ENCODE measurements at regions not wholly inside any gene's neighbourhood (a gene's known extent, or its start where the extent isn't known, plus 50 kb on each side); places are given as distances from the start of the nearest gene placed in this dataset.

- TF ChIP-seq EP300 (conservative IDR thresholded peaks at IDR 0.05; ENCODE audit: poor library complexity, severe bottlenecking) (no peak), MXI1 (conservative IDR thresholded peaks at IDR 0.05; ENCODE audit: poor library complexity, severe bottlenecking) (no peak), CTCF (IDR thresholded peaks at IDR 0.05; ENCODE audit: poor library complexity, severe bottlenecking) (no peak), REST (IDR thresholded peaks at IDR 0.05; ENCODE audit: borderline replicate concordance) (no peak), TAF1 (IDR thresholded peaks at IDR 0.05; ENCODE audit: low read depth) (no peak), RAD21 (conservative IDR thresholded peaks at IDR 0.05) (no peak), EZH2 (IDR thresholded peaks at IDR 0.05; ENCODE audit: borderline replicate concordance, insufficient read depth, low read length, poor library complexity, severe bottlenecking) (no peak), POLR2AphosphoS5 (IDR thresholded peaks at IDR 0.05) (no peak), SMC3 (conservative IDR thresholded peaks at IDR 0.05; ENCODE audit: poor library complexity) (no peak)
Observed at GRCh38 chr10:42422911-42423310, 215.5 kb downstream of the ZNF33B start.

GRCh38 chr10:42421812-42422211, 216.6 kb downstream of the ZNF33B start:
- H3K36me3 ChIP-seq (ENCODE audit: insufficient read depth, low read length), result no peaks in the 10 kb centered on the region
- H3K9me2 ChIP-seq (ENCODE audit: insufficient read depth, low read length), result no peaks in the 10 kb centered on the region
- H3K9me3 ChIP-seq (ENCODE audit: low read length), result peaks cover 2% of the 10 kb centered on the region
- H2AFZ ChIP-seq (ENCODE audit: low read depth, low read length), result no peak overlapping the region
- H3K9ac ChIP-seq (ENCODE audit: low read length), result no peak overlapping the region
- no peaks in the 10 kb centered on the region for H3F3A ChIP-seq (ENCODE audit: insufficient read depth, low read length, poor library complexity, severe bottlenecking)
- no peak for TF ChIP-seq TAF1 (IDR thresholded peaks at IDR 0.05; ENCODE audit: low read depth)
- no peak for TF ChIP-seq SMC3 (conservative IDR thresholded peaks at IDR 0.05; ENCODE audit: poor library complexity)
- TF ChIP-seq MXI1 (conservative IDR thresholded peaks at IDR 0.05; ENCODE audit: poor library complexity, severe bottlenecking), result no peak
- TF ChIP-seq CTCF (IDR thresholded peaks at IDR 0.05; ENCODE audit: poor library complexity, severe bottlenecking), result no peak
- no peak for TF ChIP-seq EP300 (conservative IDR thresholded peaks at IDR 0.05; ENCODE audit: poor library complexity, severe bottlenecking)
- no peak for TF ChIP-seq REST (IDR thresholded peaks at IDR 0.05; ENCODE audit: borderline replicate concordance)
- TF ChIP-seq EZH2 (IDR thresholded peaks at IDR 0.05; ENCODE audit: borderline replicate concordance, insufficient read depth, low read length, poor library complexity, severe bottlenecking), result no peak
- TF ChIP-seq POLR2AphosphoS5 (IDR thresholded peaks at IDR 0.05), result no peak
- TF ChIP-seq RAD21 (conservative IDR thresholded peaks at IDR 0.05), result no peak
- H3K27me3 ChIP-seq (ENCODE audit: insufficient read depth, low read depth, low read length), result no peaks in the 10 kb centered on the region
- no peaks in the 10 kb centered on the region for H4K20me1 ChIP-seq (ENCODE audit: insufficient read depth)
- no peak overlapping the region for H3K27ac ChIP-seq (ENCODE audit: low read length)
- H3K79me2 ChIP-seq (replicated peaks; ENCODE audit: insufficient read depth, low read length), result no peaks in the 10 kb centered on the region
- no peak overlapping the region for H3K4me3 ChIP-seq (ENCODE audit: low read length)
- H3K4me2 ChIP-seq (ENCODE audit: low read length), result no peak overlapping the region

More at GRCh38 chr10:42422911-42423310, 215.5 kb downstream of the ZNF33B start:
- Histone ChIP-seq H3K27ac (ENCODE audit: low read length) (no peak overlapping the region), H3K36me3 (ENCODE audit: insufficient read depth, low read length) (no peaks in the 10 kb centered on the region), H3K9me2 (ENCODE audit: insufficient read depth, low read length) (no peaks in the 10 kb centered on the region), H3K4me2 (ENCODE audit: low read length) (no peak overlapping the region), H3K4me3 (ENCODE audit: low read length) (no peak overlapping the region), H3K27me3 (ENCODE audit: insufficient read depth, low read depth, low read length) (no peaks in the 10 kb centered on the region), H3F3A (ENCODE audit: insufficient read depth, low read length, poor library complexity, severe bottlenecking) (no peaks in the 10 kb centered on the region), H3K9me3 (ENCODE audit: low read length) (peaks cover 2% of the 10 kb centered on the region), H2AFZ (ENCODE audit: low read depth, low read length) (no peak overlapping the region), H3K9ac (ENCODE audit: low read length) (no peak overlapping the region), H3K79me2 (replicated peaks; ENCODE audit: insufficient read depth, low read length) (no peaks in the 10 kb centered on the region), H4K20me1 (ENCODE audit: insufficient read depth) (no peaks in the 10 kb centered on the region)

Measured in neural cell (in vitro differentiated cells).